ENCODE measurements at regions not wholly inside any gene's neighbourhood (a gene's known extent, or its start where the extent isn't known, plus 50 kb on each side); places are given as distances from the start of the nearest gene placed in this dataset.

DNA sequence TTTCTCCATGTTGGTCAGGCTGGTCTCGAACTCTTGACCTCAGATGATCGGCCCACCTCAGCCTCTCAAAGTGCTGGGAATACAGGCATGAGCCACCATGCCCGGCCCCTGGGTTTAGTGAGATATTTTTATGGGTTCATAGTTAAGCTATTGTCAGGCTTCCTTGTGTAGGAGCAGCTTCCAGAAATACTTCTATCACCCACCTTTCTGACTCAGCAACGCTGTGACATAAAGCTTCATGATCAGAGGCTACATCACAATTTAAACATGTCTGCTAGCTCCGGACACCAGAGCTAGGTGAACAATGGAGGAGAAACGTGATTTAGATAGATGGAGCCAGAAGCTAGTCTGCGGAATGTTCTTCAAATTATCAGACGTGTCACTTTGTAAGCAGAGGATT is 295.8 kb upstream of the LYZL1 start:
- TF ChIP-seq CTCF (IDR thresholded peaks at IDR 0.05): no peak
- TF ChIP-seq EZH2phosphoT487 (IDR thresholded peaks at IDR 0.05): no peak

Measured in neural progenitor cell (in vitro differentiated cells).